AG08395 (cell line): ENCODE measurements at regions not wholly inside any gene's neighbourhood (a gene's known extent, or its start where the extent isn't known, plus 50 kb on each side); places are given as distances from the start of the nearest gene placed in this dataset.
A peak's percentile ranks its signal among the peaks of the same experiment; 100 is the strongest.

Experiments
- DNase-seq: peaks from one replicate; pipeline ENCODE4 v3.0.0; 2012; ENCODE audit warnings: mixed read lengths, low spot score

GRCh38 chr20:51335329-51335841 lies 207.1 kb downstream of the NFATC2 start:
- peak; percentile 74 for DNase-seq

GRCh38 chr20:51334609-51335008 lies 207.9 kb downstream of the NFATC2 start:
- no peak for DNase-seq

- DNase-seq = no peak
Observed at GRCh38 chr20:51333971-51334370, 208.5 kb downstream of the NFATC2 start.

GRCh38 chr20:51333446-51333845 lies 209.1 kb downstream of the NFATC2 start:
- DNase-seq = no peak

- DNase-seq = no peak
Observed at GRCh38 chr20:51331481-51331880, 211.0 kb downstream of the NFATC2 start.

- DNase-seq = no peak
Observed at GRCh38 chr20:51329845-51330244, 212.7 kb downstream of the NFATC2 start.

GRCh38 chr20:51327251-51327841 lies 215.2 kb downstream of the NFATC2 start:
- DNase-seq = peak; percentile 81

GRCh38 chr20:51326201-51326819 lies 216.2 kb downstream of the NFATC2 start:
- peak; percentile 53 for DNase-seq

GRCh38 chr20:51322164-51322707 lies 220.3 kb downstream of the NFATC2 start:
- no peak for DNase-seq

GRCh38 chr20:51321343-51322163 lies 221.0 kb downstream of the NFATC2 start:
- no peak for DNase-seq

GRCh38 chr20:51319522-51319921 lies 223.0 kb downstream of the NFATC2 start:
- DNase-seq = no peak

- DNase-seq = no peak
Observed at GRCh38 chr20:51318058-51318949, 224.2 kb downstream of the NFATC2 start.

GRCh38 chr20:51315390-51315789 lies 227.1 kb downstream of the NFATC2 start:
- DNase-seq = no peak

GRCh38 chr20:51313358-51313827 lies 229.1 kb downstream of the NFATC2 start:
- no peak for DNase-seq

GRCh38 chr20:51312480-51312783 lies 230.1 kb downstream of the NFATC2 start:
- no peak for DNase-seq

GRCh38 chr20:51311636-51312479 lies 230.7 kb downstream of the NFATC2 start:
- no peak for DNase-seq

GRCh38 chr20:51310216-51310615 lies 232.3 kb downstream of the NFATC2 start:
- DNase-seq = no peak

- DNase-seq = no peak
Observed at GRCh38 chr20:51309128-51309527, 233.4 kb downstream of the NFATC2 start.

- DNase-seq = peak; percentile 87
Observed at GRCh38 chr20:51306521-51307358, 235.8 kb downstream of the NFATC2 start.

GRCh38 chr20:51306081-51306480 lies 236.4 kb downstream of the NFATC2 start:
- no peak for DNase-seq
